ENCODE measurements at regions not wholly inside any gene's neighbourhood (a gene's known extent, or its start where the extent isn't known, plus 50 kb on each side); places are given as distances from the start of the nearest gene placed in this dataset.

- no peak overlapping the region for H3K4me3 ChIP-seq
- intact Hi-C loops (cut with DNase I), result no loop called here
- no peaks in the 10 kb centered on the region for H3K4me1 ChIP-seq
- ATAC-seq (no peak), DNase-seq (no peak)
- TF ChIP-seq, protein P1, sequence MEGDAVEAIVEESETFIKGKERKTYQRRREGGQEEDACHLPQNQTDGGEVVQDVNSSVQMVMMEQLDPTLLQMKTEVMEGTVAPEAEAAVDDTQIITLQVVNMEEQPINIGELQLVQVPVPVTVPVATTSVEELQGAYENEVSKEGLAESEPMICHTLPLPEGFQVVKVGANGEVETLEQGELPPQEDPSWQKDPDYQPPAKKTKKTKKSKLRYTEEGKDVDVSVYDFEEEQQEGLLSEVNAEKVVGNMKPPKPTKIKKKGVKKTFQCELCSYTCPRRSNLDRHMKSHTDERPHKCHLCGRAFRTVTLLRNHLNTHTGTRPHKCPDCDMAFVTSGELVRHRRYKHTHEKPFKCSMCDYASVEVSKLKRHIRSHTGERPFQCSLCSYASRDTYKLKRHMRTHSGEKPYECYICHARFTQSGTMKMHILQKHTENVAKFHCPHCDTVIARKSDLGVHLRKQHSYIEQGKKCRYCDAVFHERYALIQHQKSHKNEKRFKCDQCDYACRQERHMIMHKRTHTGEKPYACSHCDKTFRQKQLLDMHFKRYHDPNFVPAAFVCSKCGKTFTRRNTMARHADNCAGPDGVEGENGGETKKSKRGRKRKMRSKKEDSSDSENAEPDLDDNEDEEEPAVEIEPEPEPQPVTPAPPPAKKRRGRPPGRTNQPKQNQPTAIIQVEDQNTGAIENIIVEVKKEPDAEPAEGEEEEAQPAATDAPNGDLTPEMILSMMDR (IDR thresholded peaks at IDR 0.05), result no peak
- no peaks in the 10 kb centered on the region for H3K27me3 ChIP-seq
- H3K27ac ChIP-seq, result no peak overlapping the region
- no peaks in the 10 kb centered on the region for H3K9me3 ChIP-seq
- no peaks in the 10 kb centered on the region for H3K36me3 ChIP-seq
Observed at GRCh38 chr6:55969526-55969925, 94.1 kb upstream of the BMP5 start.

- intact Hi-C loops (cut with DNase I), result no loop called here
- DNase-seq, result no peak
Observed at GRCh38 chr6:55968926-55969325, 93.5 kb upstream of the BMP5 start.

GRCh38 chr6:55964136-55964535 is 88.7 kb upstream of the BMP5 start:
- intact Hi-C loops (cut with DNase I), result no loop called here
- DNase-seq, result no peak
- TF ChIP-seq, protein P1 (IDR thresholded peaks at IDR 0.05), result no peak
- H3K27ac ChIP-seq, result no peak overlapping the region
- H3K36me3 ChIP-seq, result no peaks in the 10 kb centered on the region
- H3K4me3 ChIP-seq, result no peak overlapping the region
- no peaks in the 10 kb centered on the region for H3K4me1 ChIP-seq
- no peaks in the 10 kb centered on the region for H3K9me3 ChIP-seq
- H3K27me3 ChIP-seq, result no peaks in the 10 kb centered on the region
- ATAC-seq, result no peak

More at GRCh38 chr6:55968926-55969325, 93.5 kb upstream of the BMP5 start:
- Histone ChIP-seq H3K27me3 (no peaks in the 10 kb centered on the region), H3K9me3 (no peaks in the 10 kb centered on the region), H3K27ac (no peak overlapping the region), H3K4me3 (no peak overlapping the region), H3K4me1 (no peaks in the 10 kb centered on the region), H3K36me3 (no peaks in the 10 kb centered on the region)
- ATAC-seq, result no peak
- TF ChIP-seq, protein P1 (IDR thresholded peaks at IDR 0.05), result no peak

- H3K27me3 ChIP-seq, result no peaks in the 10 kb centered on the region
- intact Hi-C loops (cut with DNase I), result no loop called here
- H3K36me3 ChIP-seq, result no peaks in the 10 kb centered on the region
- H3K9me3 ChIP-seq, result no peaks in the 10 kb centered on the region
- H3K4me3 ChIP-seq, result no peak overlapping the region
- DNase-seq (no peak), ATAC-seq (no peak)
- no peaks in the 10 kb centered on the region for H3K4me1 ChIP-seq
- H3K27ac ChIP-seq, result no peak overlapping the region
- TF ChIP-seq, protein P1 (IDR thresholded peaks at IDR 0.05), result no peak
Observed at GRCh38 chr6:55963301-55963700, 87.9 kb upstream of the BMP5 start.

DNA sequence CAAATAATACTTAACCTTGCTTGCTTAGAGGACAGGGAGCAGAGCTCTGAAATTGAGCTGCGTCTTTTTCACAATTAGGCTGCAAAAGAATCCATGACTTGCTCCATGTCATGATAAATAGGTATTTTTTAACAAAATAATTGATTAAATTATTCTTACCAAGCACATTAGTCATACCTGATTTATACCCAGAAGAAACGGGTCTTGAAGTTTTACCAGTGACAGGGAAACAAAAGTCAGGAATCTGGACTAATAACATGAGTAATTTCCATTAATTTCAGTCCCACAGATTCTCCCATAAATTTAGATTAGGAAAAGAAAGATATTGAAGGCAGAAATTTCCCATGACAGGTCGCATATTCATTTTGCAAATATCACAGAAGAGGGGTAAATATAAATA is 85.0 kb upstream of the BMP5 start:
- TF ChIP-seq, protein P1 (IDR thresholded peaks at IDR 0.05), result no peak
- H3K9me3 ChIP-seq, result no peaks in the 10 kb centered on the region

DNA sequence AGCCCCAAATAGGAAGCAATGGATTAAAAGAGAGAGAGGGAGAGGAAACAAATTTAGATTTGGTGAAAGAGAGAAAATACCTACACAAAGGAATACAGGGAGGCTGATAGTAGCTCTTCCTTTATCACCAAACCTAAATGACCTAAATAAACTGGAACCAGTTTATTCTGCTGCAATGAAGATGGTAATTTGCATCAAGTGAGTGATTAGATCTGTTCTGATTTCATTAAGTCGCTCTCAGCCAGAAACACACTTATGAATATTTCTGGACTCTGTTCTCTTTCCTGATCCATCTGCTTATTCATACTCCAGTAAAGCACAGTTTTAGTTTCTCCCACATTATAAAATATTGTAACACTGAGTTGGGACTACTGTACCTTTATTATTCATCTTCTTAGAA is 83.4 kb upstream of the BMP5 start:
- H3K36me3 ChIP-seq, result no peaks in the 10 kb centered on the region
- ATAC-seq (no peak), DNase-seq (no peak)
- no peaks in the 10 kb centered on the region for H3K4me1 ChIP-seq
- H3K27ac ChIP-seq, result no peak overlapping the region
- H3K9me3 ChIP-seq, result no peaks in the 10 kb centered on the region
- intact Hi-C loops (cut with DNase I), result no loop called here
- no peak overlapping the region for H3K4me3 ChIP-seq
- H3K27me3 ChIP-seq, result no peaks in the 10 kb centered on the region
- TF ChIP-seq, protein P1 (IDR thresholded peaks at IDR 0.05), result no peak

More for the DNA sequence above, 85.0 kb upstream of the BMP5 start:
- H3K4me1 ChIP-seq, result no peaks in the 10 kb centered on the region
- H3K36me3 ChIP-seq, result no peaks in the 10 kb centered on the region
- ATAC-seq (no peak), DNase-seq (no peak)
- no peak overlapping the region for H3K4me3 ChIP-seq
- no peak overlapping the region for H3K27ac ChIP-seq
- H3K27me3 ChIP-seq, result no peaks in the 10 kb centered on the region
- intact Hi-C loops (cut with DNase I), result no loop called here

All from upper lobe of right lung (tissue), 1 donor.